KBM-7 (cell line): ENCODE measurements at regions not wholly inside any gene's neighbourhood (a gene's known extent, or its start where the extent isn't known, plus 50 kb on each side); places are given as distances from the start of the nearest gene placed in this dataset.
"Not testable (repeated sequence)": the region's sequence is repeated elsewhere in the genome, so short reads cannot be mapped to it uniquely, and the experiment has no call there.

Experiments
- DNase-seq: peaks from one replicate; pipeline ENCODE4 v3.0.0-alpha.2; 2015
- in situ Hi-C: fragments of 300-500 bp; cut with MboI; formaldehyde crosslinking; loops from 2 replicates; pipeline ENCODE4 v1.14.3; 2020; ENCODE audit warnings: low sequenced_read_pairs, low pct_unique_long_range_greater_than_20kb, mixed read lengths

GRCh38 chr12:31834150-31834549, 105.3 kb upstream of the AMN1 start:
- DNase-seq: peak; percentile 19
- in situ Hi-C loops: no loop called here

- DNase-seq: peak; percentile 98
- in situ Hi-C loops: no loop called here
These were observed 104.2 kb upstream of the AMN1 start for GRCh38 chr12:31832740-31833729.

GRCh38 chr12:31828071-31828470, 99.2 kb upstream of the AMN1 start:
- in situ Hi-C loops: no loop called here

GRCh38 chr12:31822761-31823160, 93.9 kb upstream of the AMN1 start:
- DNase-seq: no peak
- in situ Hi-C loops: no loop called here

More at GRCh38 chr12:31828071-31828470, 99.2 kb upstream of the AMN1 start:
- DNase-seq: no peak

- in situ Hi-C loops: no loop called here
- DNase-seq: no peak
These were observed 92.7 kb upstream of the AMN1 start for GRCh38 chr12:31821484-31821883.

- in situ Hi-C loops: no loop called here
- DNase-seq: no peak
These were observed 92.0 kb upstream of the AMN1 start for GRCh38 chr12:31820832-31821231.

GRCh38 chr12:31819427-31819826, 90.6 kb upstream of the AMN1 start:
- DNase-seq: no peak
- in situ Hi-C loops: no loop called here

GRCh38 chr12:31818623-31819268, 89.9 kb upstream of the AMN1 start:
- in situ Hi-C loops: no loop called here

GRCh38 chr12:31817120-31817519, 88.3 kb upstream of the AMN1 start:
- in situ Hi-C loops: no loop called here
- no peak for DNase-seq

More at GRCh38 chr12:31818623-31819268, 89.9 kb upstream of the AMN1 start:
- no peak for DNase-seq

- no peak for DNase-seq
- in situ Hi-C loops: no loop called here
These were observed 86.3 kb upstream of the AMN1 start for GRCh38 chr12:31815096-31815495.

GRCh38 chr12:31813305-31813704, 84.5 kb upstream of the AMN1 start:
- peak; percentile 18 for DNase-seq

GRCh38 chr12:31807773-31808097, 78.9 kb upstream of the AMN1 start:
- DNase-seq: no peak
- in situ Hi-C loops: no loop called here

More at GRCh38 chr12:31813305-31813704, 84.5 kb upstream of the AMN1 start:
- in situ Hi-C loops: no loop called here

GRCh38 chr12:31807081-31807772, 78.4 kb upstream of the AMN1 start:
- DNase-seq, in situ Hi-C loops: not testable (repeated sequence)

- in situ Hi-C loops, DNase-seq: not testable (repeated sequence)
These were observed 76.9 kb upstream of the AMN1 start for GRCh38 chr12:31805681-31806080.

- in situ Hi-C loops, DNase-seq: not testable (repeated sequence)
These were observed 75.9 kb upstream of the AMN1 start for GRCh38 chr12:31804707-31805106.

GRCh38 chr12:31804185-31804504, 75.3 kb upstream of the AMN1 start:
- DNase-seq: no peak
- in situ Hi-C loops: no loop called here

- DNase-seq: no peak
- in situ Hi-C loops: no loop called here
These were observed 74.7 kb upstream of the AMN1 start for GRCh38 chr12:31803306-31804184.

GRCh38 chr12:31801872-31802271, 73.1 kb upstream of the AMN1 start:
- no peak for DNase-seq
- in situ Hi-C loops: no loop called here
